Parathyroid adenoma (tissue), 2 donors: ENCODE measurements at regions not wholly inside any gene's neighbourhood (a gene's known extent, or its start where the extent isn't known, plus 50 kb on each side); places are given as distances from the start of the nearest gene placed in this dataset.
A peak's percentile ranks its signal among the peaks of the same experiment; 100 is the strongest.

ENCODE experiments used
- H2AFZ ChIP-seq: fragments of 300-600 bp; sonication (generic); one replicate; pipeline ENCODE4 v1.7.0; 2017; ENCODE audit warnings: antibody characterized with exemption, mild to moderate bottlenecking
- H3K27ac ChIP-seq: fragments of 300-600 bp; sonication (generic); one replicate; pipeline ENCODE4 v1.7.0; 2017
- H3K27me3 ChIP-seq: fragments of 300-600 bp; sonication (generic); one replicate; pipeline ENCODE4 v1.7.0; 2017; ENCODE audit warnings: low read length; ENCODE audit not compliant: control insufficient read depth, insufficient read depth
- H3K36me3 ChIP-seq: fragments of 300-600 bp; sonication (generic); one replicate; pipeline ENCODE4 v1.7.0; 2017; ENCODE audit warnings: low read length; ENCODE audit not compliant: control insufficient read depth, insufficient read depth
- H3K4me1 ChIP-seq: fragments of 300-600 bp; sonication (generic); one replicate; pipeline ENCODE4 v1.7.0; 2017; ENCODE audit warnings: control low read depth
- H3K4me2 ChIP-seq: fragments of 300-600 bp; sonication (generic); one replicate; pipeline ENCODE4 v1.7.0; 2017; ENCODE audit warnings: low read length
- H3K4me3 ChIP-seq: fragments of 300-600 bp; sonication (generic); one replicate; pipeline ENCODE4 v1.7.0; 2017; ENCODE audit warnings: low read depth, low read length
- H3K79me2 ChIP-seq: fragments of 300-600 bp; sonication (generic); one replicate; pipeline ENCODE4 v1.7.0; 2017; ENCODE audit warnings: control low read depth
- H3K9ac ChIP-seq: fragments of 300-600 bp; sonication (generic); one replicate; pipeline ENCODE4 v1.7.0; 2017; ENCODE audit warnings: mild to moderate bottlenecking
- H3K9me3 ChIP-seq: fragments of 300-600 bp; sonication (generic); one replicate; pipeline ENCODE4 v1.7.0; 2017; ENCODE audit warnings: low read length; ENCODE audit not compliant: control insufficient read depth
- CTCF ChIP-seq: fragments of 300-600 bp; sonication (generic); IDR thresholded peaks from one replicate; pipeline ENCODE4 v1.7.0; 2017; ENCODE audit warnings: antibody characterized with exemption, mild to moderate bottlenecking
- donor health status: primary hyperparathyroidism.

DNA sequence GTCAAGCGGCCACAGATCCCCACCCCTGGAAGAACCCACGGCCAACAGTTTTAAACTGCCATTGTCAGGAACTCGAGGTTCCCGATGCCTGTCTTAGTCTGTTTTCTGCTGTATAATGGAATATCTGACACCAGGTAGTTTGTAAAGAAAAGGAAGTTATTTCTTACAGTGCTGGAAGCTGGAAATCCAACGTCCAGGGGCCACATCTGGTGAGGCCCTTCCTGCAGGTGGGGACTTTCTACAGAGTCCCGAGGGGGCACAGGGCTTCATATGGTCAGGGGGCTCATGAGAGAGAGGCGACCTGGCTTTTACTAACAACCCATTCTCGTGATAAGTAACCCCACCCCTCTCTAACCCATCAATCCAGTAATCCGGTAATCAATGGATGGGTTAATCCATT is 501.6 kb upstream of the MYT1L start:
- no peak overlapping the region for H3K4me3 ChIP-seq
- H3K9me3 ChIP-seq = no peaks in the 10 kb centered on the region
- no peak overlapping the region for H3K9ac ChIP-seq
- no peak overlapping the region for H2AFZ ChIP-seq
- H3K27ac ChIP-seq = no peak overlapping the region
- H3K4me1 ChIP-seq = peaks cover 7% of the 10 kb centered on the region
- H3K4me2 ChIP-seq = no peak overlapping the region
- H3K27me3 ChIP-seq = no peaks in the 10 kb centered on the region
- H3K79me2 ChIP-seq = no peaks in the 10 kb centered on the region
- no peak for TF ChIP-seq CTCF
- H3K36me3 ChIP-seq = no peaks in the 10 kb centered on the region

DNA sequence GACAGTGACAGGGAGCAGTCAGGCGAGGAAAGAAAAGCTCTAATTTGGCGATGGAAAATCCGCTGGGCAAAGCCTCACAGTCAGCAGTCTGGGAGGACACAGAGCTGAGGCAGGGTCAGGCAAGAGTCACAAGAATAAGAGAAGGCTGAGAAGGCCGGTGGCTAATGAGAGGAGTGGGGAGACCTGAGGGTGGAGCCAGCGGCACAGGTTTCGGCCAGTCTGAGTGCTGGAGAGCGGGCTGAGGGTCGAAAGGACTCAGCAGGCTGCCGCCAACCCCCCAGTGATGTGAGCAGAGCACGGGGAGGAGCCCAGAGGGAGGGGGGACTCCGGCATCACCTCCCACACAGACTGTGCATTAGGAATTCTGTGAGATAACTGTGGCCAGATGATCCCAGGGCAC is 500.6 kb upstream of the MYT1L start:
- Histone ChIP-seq H3K27ac (no peak overlapping the region), H3K9me3 (no peaks in the 10 kb centered on the region), H3K36me3 (no peaks in the 10 kb centered on the region), H3K79me2 (no peaks in the 10 kb centered on the region), H3K4me1 (peaks cover 7% of the 10 kb centered on the region), H3K4me2 (no peak overlapping the region), H3K4me3 (no peak overlapping the region), H2AFZ (peak overlapping the region; percentile 64), H3K9ac (no peak overlapping the region), H3K27me3 (no peaks in the 10 kb centered on the region)
- no peak for TF ChIP-seq CTCF

DNA sequence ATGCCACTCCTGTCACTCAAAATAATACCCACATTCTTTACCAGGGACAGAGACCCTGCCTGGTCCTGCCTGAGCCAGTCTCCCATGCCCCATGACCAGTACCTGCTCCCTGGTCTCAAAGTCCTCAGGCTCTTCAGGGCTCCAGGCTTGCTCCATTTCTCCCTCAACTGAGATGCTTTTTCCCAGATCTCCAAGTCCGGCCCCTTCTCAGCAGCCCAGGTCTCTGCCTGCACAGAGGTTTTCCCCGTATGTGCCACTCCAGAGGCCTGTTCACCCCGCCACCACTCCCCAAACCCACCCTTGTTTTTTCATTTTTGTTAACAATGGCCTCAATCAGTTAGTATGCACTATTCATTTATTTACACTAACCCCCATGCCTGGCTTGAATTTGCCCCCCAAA is 499.5 kb upstream of the MYT1L start:
- no peak overlapping the region for H3K4me3 ChIP-seq
- no peaks in the 10 kb centered on the region for H3K27me3 ChIP-seq
- no peak for TF ChIP-seq CTCF
- H3K9ac ChIP-seq = no peak overlapping the region
- no peaks in the 10 kb centered on the region for H3K79me2 ChIP-seq
- H3K36me3 ChIP-seq = no peaks in the 10 kb centered on the region
- no peaks in the 10 kb centered on the region for H3K9me3 ChIP-seq
- H3K4me1 ChIP-seq = peaks cover 7% of the 10 kb centered on the region
- no peak overlapping the region for H2AFZ ChIP-seq
- H3K27ac ChIP-seq = no peak overlapping the region
- no peak overlapping the region for H3K4me2 ChIP-seq

DNA sequence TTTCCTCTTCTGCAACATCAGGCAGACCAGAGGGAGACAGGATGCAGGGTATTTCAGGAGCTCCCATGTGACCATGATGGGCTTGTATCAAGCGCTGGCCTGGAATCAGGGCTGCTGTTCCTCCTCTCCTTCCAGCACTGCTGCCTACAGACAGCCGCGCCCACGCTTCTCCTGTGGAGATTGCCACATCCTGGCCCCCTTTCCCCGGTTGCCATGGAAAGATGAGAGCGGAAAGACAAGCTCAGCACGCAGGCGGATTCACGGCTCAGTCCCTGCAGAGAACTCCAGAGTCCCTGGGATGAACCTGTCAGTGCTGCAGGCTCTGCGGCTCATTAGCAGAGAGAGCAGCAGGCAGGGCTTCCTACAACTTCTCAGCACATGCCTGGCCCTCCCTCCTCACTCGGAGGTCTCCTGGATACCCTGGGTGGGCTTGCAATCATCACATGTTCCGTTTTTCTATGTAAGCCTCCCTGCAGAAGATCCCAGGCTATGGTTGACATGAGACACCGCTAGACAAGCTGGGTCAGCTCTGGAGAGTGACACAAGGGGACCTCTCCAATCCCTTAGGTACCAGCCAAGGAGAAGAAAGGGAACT is 497.8 kb upstream of the MYT1L start:
- H3K4me1 ChIP-seq = peaks cover 10% of the 10 kb centered on the region
- no peaks in the 10 kb centered on the region for H3K9me3 ChIP-seq
- no peaks in the 10 kb centered on the region for H3K79me2 ChIP-seq
- no peak for TF ChIP-seq CTCF
- H2AFZ ChIP-seq = peak overlapping the region; percentile 34
- no peaks in the 10 kb centered on the region for H3K27me3 ChIP-seq
- no peak overlapping the region for H3K4me3 ChIP-seq
- H3K4me2 ChIP-seq = no peak overlapping the region
- peak overlapping the region; percentile 22 for H3K27ac ChIP-seq
- no peaks in the 10 kb centered on the region for H3K36me3 ChIP-seq
- H3K9ac ChIP-seq = no peak overlapping the region

DNA sequence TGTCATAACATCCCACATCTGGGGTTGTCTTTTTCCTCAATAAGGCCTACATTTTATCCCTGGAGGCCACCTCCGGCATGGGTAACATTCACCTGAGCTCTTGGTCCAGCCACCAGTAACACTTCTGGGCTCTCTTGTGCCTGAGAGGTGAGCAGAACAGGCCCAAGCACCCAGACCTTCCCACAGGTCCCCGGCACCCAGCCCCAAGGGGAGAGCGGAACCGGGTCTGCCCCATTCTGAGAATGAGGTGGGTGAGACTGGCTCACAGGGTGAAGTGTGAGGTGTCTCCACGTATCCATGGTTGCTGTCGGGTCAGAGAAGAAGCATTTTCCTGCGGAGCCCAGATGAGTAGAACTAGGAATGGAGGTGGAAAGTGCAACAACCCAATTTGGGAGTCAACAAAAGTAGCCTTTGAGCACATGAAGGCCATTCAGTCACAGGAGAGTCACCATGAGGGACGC is 496.7 kb upstream of the MYT1L start:
- Histone ChIP-seq H2AFZ (no peak overlapping the region), H3K4me1 (peaks cover 10% of the 10 kb centered on the region), H3K4me2 (no peak overlapping the region), H3K9me3 (no peaks in the 10 kb centered on the region), H3K79me2 (no peaks in the 10 kb centered on the region), H3K9ac (no peak overlapping the region), H3K4me3 (no peak overlapping the region), H3K27ac (no peak overlapping the region), H3K36me3 (no peaks in the 10 kb centered on the region), H3K27me3 (no peaks in the 10 kb centered on the region)
- no peak for TF ChIP-seq CTCF
